K562 (cell line): ENCODE measurements at regions not wholly inside any gene's neighbourhood (a gene's known extent, or its start where the extent isn't known, plus 50 kb on each side); places are given as distances from the start of the nearest gene placed in this dataset.

Experiments used
- ATAC-seq: fragments of 200-7000 bp; cut with Tn5 transposase; 3 replicates; pipeline ENCODE4 v1.9.1; 2020; ENCODE audit warnings: moderate library complexity
- BruUV-seq: library from RNA; stranded (reverse); fragments of 400-500 nt; replicated peaks from 2 replicates; lab custom pipeline; 2021; lab: Mats Ljungman, UMichigan
- CTCF ChIA-PET: fragments of 300-600 bp; formaldehyde crosslinking; extraction: SDS; loops from one replicate; lab custom pipeline; 2021; ENCODE audit warnings: low intra/inter-chr PET ratio; lab: Yijun Ruan, JAX
- POLR2A ChIA-PET: fragments of 300-600, 350-650 bp; sonication (Branson Sonifier 250); formaldehyde crosslinking; extraction: SDS; loops from one replicate; lab custom pipeline; 2021; ENCODE audit warnings: antibody characterized with exemption, inconsistent platforms; lab: Yijun Ruan, JAX
- DNase-seq, 4 experiments: peaks; one replicate each; pipeline versions ENCODE4 v3.0.0 to v3.0.0-alpha.2; 2011 to 2018; ENCODE audit warnings: low spot score in 3 of 4, mixed read lengths in 3 of 4; ENCODE audit errors: extremely low read depth in 1 of 4
- FAIRE-seq: peaks from 2 replicates; lab custom pipeline; 2011; peaks lifted over from hg19 to GRCh38; lab: Jason Lieb, UNC
- H2AFZ ChIP-seq: 2 replicates; pipeline ENCODE4 v1.6.0; 2011; ENCODE audit warnings: low read depth, low read length, control low read depth, inconsistent platforms
- H3K27ac ChIP-seq: fragments of 200-600 bp; 3 replicates; pipeline ENCODE4 v1.8.0; 2011; ENCODE audit warnings: low read depth, mild to moderate bottlenecking, control low read depth, inconsistent platforms, low read length, moderate library complexity, mixed read lengths; ENCODE audit errors: extremely low read depth
- H3K27me3 ChIP-seq, 2 experiments: fragments of 300-600 bp in 1 of 2; 2 replicates in 1 of 2; 3 replicates in 1 of 2; pipeline versions ENCODE4 v1.6.0 to v1.8.0; 2011; ENCODE audit warnings: inconsistent platforms in 2 of 2, low read length in 2 of 2, mild to moderate bottlenecking in 1 of 2, mixed read lengths in 1 of 2, moderate library complexity in 1 of 2; ENCODE audit not compliant: control insufficient read depth in 2 of 2, insufficient read depth in 2 of 2
- H3K36me3 ChIP-seq: fragments of 300-600 bp; 3 replicates; pipeline ENCODE4 v1.8.0; 2011; ENCODE audit warnings: mild to moderate bottlenecking, low read length, inconsistent platforms; ENCODE audit not compliant: control insufficient read depth, insufficient read depth
- H3K4me1 ChIP-seq, 2 experiments: fragments of 200-600 bp in 1 of 2; replicated peaks in 1 of 2; 2 replicates in 1 of 2; 3 replicates in 1 of 2; pipeline versions ENCODE4 v1.5.1 to v1.8.0; 2011; ENCODE audit warnings: inconsistent platforms in 2 of 2, low read length in 2 of 2, mild to moderate bottlenecking in 1 of 2, mixed read lengths in 1 of 2, moderate library complexity in 1 of 2; ENCODE audit not compliant: control insufficient read depth in 2 of 2, insufficient read depth in 2 of 2
- H3K4me2 ChIP-seq: 2 replicates; pipeline ENCODE4 v1.6.1; 2011; ENCODE audit warnings: low read length, control low read depth, inconsistent platforms, mixed read lengths; ENCODE audit not compliant: insufficient read depth
- H3K4me3 ChIP-seq: fragments of 200-600 bp; sonication (generic), shearing (Covaris generic); 2 replicates; pipeline ENCODE4 v1.5.1; 2016; ENCODE audit warnings: control low read depth, inconsistent platforms
- H3K79me2 ChIP-seq: fragments of 200-600 bp; 3 replicates; pipeline ENCODE4 v1.8.0; 2011; ENCODE audit warnings: low read length, inconsistent platforms; ENCODE audit not compliant: control insufficient read depth, insufficient read depth
- H3K9ac ChIP-seq, 2 experiments: 2 replicates each; pipeline versions ENCODE4 v1.6.0 to v1.6.1; 2011; ENCODE audit warnings: low read depth in 2 of 2, low read length in 2 of 2, control low read depth in 1 of 2, inconsistent platforms in 1 of 2, mild to moderate bottlenecking in 1 of 2, mixed read lengths in 1 of 2; ENCODE audit not compliant: insufficient read depth in 1 of 2
- H3K9me1 ChIP-seq: one replicate; pipeline ENCODE4 v1.6.0; 2011; ENCODE audit warnings: inconsistent platforms, mild to moderate bottlenecking, low read length, moderate library complexity; ENCODE audit not compliant: control insufficient read depth, insufficient read depth
- H3K9me3 ChIP-seq: replicated peaks from 2 replicates; pipeline ENCODE4 v1.5.1; 2011; ENCODE audit warnings: low read depth, low read length, inconsistent platforms; ENCODE audit not compliant: control insufficient read depth, insufficient read depth
- H4K20me1 ChIP-seq: replicated peaks from 2 replicates; pipeline ENCODE4 v1.6.1; 2011; ENCODE audit warnings: low read length, inconsistent platforms, mixed read lengths; ENCODE audit not compliant: control insufficient read depth, insufficient read depth
- ARNT ChIP-seq, 2 experiments: fragments of 450-650 bp; IDR thresholded peaks; 2 replicates each; pipeline ENCODE4 v1.6.1; 2016; ENCODE audit warnings: mild to moderate bottlenecking in 1 of 2
- CHD4 ChIP-seq: fragments of 200-600 bp; sonication (generic); IDR thresholded peaks from 3 replicates; pipeline ENCODE4 v1.6.1; 2012; ENCODE audit warnings: low read depth, mild to moderate bottlenecking, mixed read lengths, low read length, inconsistent platforms; ENCODE audit not compliant: insufficient read depth, insufficient replicate concordance, poor library complexity, severe bottlenecking
- CREM ChIP-seq: IDR thresholded peaks from 2 replicates; pipeline ENCODE4 v1.6.1; 2014; ENCODE audit warnings: antibody characterized with exemption, low read depth
- ELF2 ChIP-seq: fragments of 250-450 bp; sonication (Bioruptor Pico); IDR thresholded peaks from 2 replicates; pipeline ENCODE4 v1.5.0; 2021; ENCODE audit warnings: mild to moderate bottlenecking
- EZH2 ChIP-seq: IDR thresholded peaks from 2 replicates; pipeline ENCODE4 v1.6.1; 2012; ENCODE audit warnings: low read depth, mild to moderate bottlenecking, inconsistent platforms, low read length, borderline replicate concordance
- FOXA1 ChIP-seq: fragments of 450-650 bp; IDR thresholded peaks from 2 replicates; pipeline ENCODE4 v1.6.1; 2016; ENCODE audit warnings: mild to moderate bottlenecking, borderline replicate concordance
- GTF2B ChIP-seq: IDR thresholded peaks from 2 replicates; pipeline ENCODE4 v1.6.1; 2011; ENCODE audit not compliant: insufficient read length; ENCODE audit errors: extremely low read depth
- MBD1 ChIP-seq: fragments of 250-450 bp; sonication (Bioruptor Pico); IDR thresholded peaks from 2 replicates; pipeline ENCODE4 v1.8.0; 2022; ENCODE audit warnings: inconsistent platforms
- MCM2 ChIP-seq: fragments of 450-650 bp; IDR thresholded peaks from 2 replicates; pipeline ENCODE4 v1.6.1; 2017; ENCODE audit warnings: low read depth, mild to moderate bottlenecking
- PKNOX1 ChIP-seq: fragments of 450-650 bp; IDR thresholded peaks from 2 replicates; pipeline ENCODE4 v1.6.1; 2016
- POLR2AphosphoS2 ChIP-seq: IDR thresholded peaks from 2 replicates; pipeline ENCODE4 v1.6.1; 2012; ENCODE audit warnings: low read length, improper control_type of control experiment
- SMAD1 ChIP-seq: fragments of 150-350 bp; IDR thresholded peaks from 2 replicates; pipeline ENCODE4 v1.6.1; 2014; ENCODE audit warnings: low read length, low read depth; ENCODE audit not compliant: partially characterized antibody
- TCFL5 ChIP-seq: fragments of 250-450 bp; sonication (Bioruptor Pico); conservative IDR thresholded peaks from 2 replicates; pipeline ENCODE4 v1.6.1; 2021; ENCODE audit warnings: mild to moderate bottlenecking, moderate library complexity, matching md5 sums
- ZNF134 ChIP-seq: fragments of 250-450 bp; sonication (Bioruptor Pico); conservative IDR thresholded peaks from 2 replicates; pipeline ENCODE4 v1.4.0; 2020
- ZNF263 ChIP-seq: sonication (generic); formaldehyde crosslinking; IDR thresholded peaks from 2 replicates; pipeline ENCODE4 v1.8.0; 2022; ENCODE audit warnings: mild to moderate bottlenecking, missing genetic modification reagents, borderline replicate concordance
- ZNF57 ChIP-seq: fragments of 450-650 bp; formaldehyde crosslinking; IDR thresholded peaks from 2 replicates; pipeline ENCODE4 v1.4.0; 2020; ENCODE audit warnings: mild to moderate bottlenecking, moderate library complexity
- WGBS: fragments of 100-300 bp; shearing (Covaris generic); methylation state at CpG from one replicate; pipeline ENCODE4 v1.1.6; 2016; ENCODE audit warnings: low coverage, mixed read lengths; ENCODE audit not compliant: insufficient coverage; ENCODE audit errors: missing lambda C conversion rate; 5-methylcytosine and 5-hydroxymethylcytosine counted together
- in situ Hi-C: fragments of 300-500 bp; cut with MboI; formaldehyde crosslinking; loops from 4 replicates; pipeline ENCODE4 v1.15.0; 2018; ENCODE audit warnings: inconsistent platforms, mixed read lengths
- intact Hi-C: fragments of 100-400 bp; cut with micrococcal nuclease; formaldehyde crosslinking; loops from 2 replicates; pipeline ENCODE4 v1.14.2; 2022
- TF ChIP-seq, protein P1 (sequence below), 2 experiments: fragments of 450-650 bp in 1 of 2; sonication (generic) in 1 of 2; formaldehyde crosslinking in 1 of 2; IDR thresholded peaks in 1 of 2; conservative IDR thresholded peaks in 1 of 2; 2 replicates each; pipeline versions ENCODE4 v1.6.1 to v1.8.1; 2016 to 2023; ENCODE audit warnings: mild to moderate bottlenecking in 2 of 2, moderate library complexity in 2 of 2, inconsistent platforms in 1 of 2, missing genetic modification reagents in 1 of 2

DNA sequence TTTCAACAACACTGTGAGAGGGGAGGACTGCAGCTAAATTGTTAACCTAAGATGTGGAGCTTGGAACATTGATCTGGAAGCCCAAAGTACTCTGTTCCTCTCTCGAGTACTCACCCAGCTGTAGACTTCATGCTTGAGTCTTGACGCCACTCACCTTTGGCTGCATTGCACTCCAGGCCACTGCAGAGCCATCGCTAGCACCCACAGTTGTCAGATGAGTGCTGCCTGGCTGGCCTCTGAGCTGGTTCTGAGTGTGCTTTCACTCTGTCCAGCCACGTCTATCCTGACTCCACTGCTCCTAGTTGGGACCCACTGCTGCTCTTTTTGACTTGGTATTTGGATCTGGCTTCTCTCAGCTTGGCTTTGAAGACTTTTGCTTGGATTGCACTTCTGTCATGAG lies 552.1 kb downstream of the DCDC2C start (continued):
- TF ChIP-seq ELF2 (no peak), CHD4 (no peak), FOXA1 (no peak), PKNOX1 (no peak)
- TF ChIP-seq, protein P1, sequence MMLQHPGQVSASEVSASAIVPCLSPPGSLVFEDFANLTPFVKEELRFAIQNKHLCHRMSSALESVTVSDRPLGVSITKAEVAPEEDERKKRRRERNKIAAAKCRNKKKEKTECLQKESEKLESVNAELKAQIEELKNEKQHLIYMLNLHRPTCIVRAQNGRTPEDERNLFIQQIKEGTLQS (IDR thresholded peaks at IDR 0.05) = no peak
- TF ChIP-seq, protein P1 (CRISPR knock-in tag; conservative IDR thresholded peaks at IDR 0.05) = no peak

GRCh38 chr2:4256351-4256750 lies 553.0 kb downstream of the DCDC2C start:
- no peak overlapping the region for H3K4me2 ChIP-seq
- WGBS = 0% methylated on average over 4 of the region's 4 CpGs
- no peak overlapping the region for H3K27ac ChIP-seq
- H3K79me2 ChIP-seq = no peaks in the 10 kb centered on the region
- no peaks in the 10 kb centered on the region for H3K9me3 ChIP-seq
- H2AFZ ChIP-seq = no peak overlapping the region
- H3K27me3 ChIP-seq = no peaks in the 10 kb centered on the region
- POLR2A ChIA-PET = no interaction called here
- no peaks in the 10 kb centered on the region for H3K4me1 ChIP-seq
- CTCF ChIA-PET = no interaction called here
- FAIRE-seq (no peak), ATAC-seq (no peak), DNase-seq (no peak)
- no peak overlapping the region for H3K9ac ChIP-seq
- no peaks in the 10 kb centered on the region for H3K9me1 ChIP-seq
- H4K20me1 ChIP-seq = no peaks in the 10 kb centered on the region
- intact Hi-C loops (no loop called here), in situ Hi-C loops (no loop called here)
- no TSS peak for BruUV-seq
- no peaks in the 10 kb centered on the region for H3K36me3 ChIP-seq
- H3K4me3 ChIP-seq = no peak overlapping the region
- TF ChIP-seq MBD1 (CRISPR knock-in tag) (no peak), EZH2 (no peak), POLR2AphosphoS2 (no peak), GTF2B (no peak), ARNT (IDR thresholded peaks at IDR 0.05) (no peak), TCFL5 (CRISPR knock-in tag) (no peak), ZNF134 (CRISPR knock-in tag) (no peak), ZNF263 (CRISPR knock-in tag) (no peak), MCM2 (no peak), SMAD1 (no peak), CREM (no peak), ZNF57 (CRISPR knock-in tag) (no peak)
